Bronchial epithelial cell (primary cell): ENCODE measurements at regions not wholly inside any gene's neighbourhood (a gene's known extent, or its start where the extent isn't known, plus 50 kb on each side); places are given as distances from the start of the nearest gene placed in this dataset.

Source experiments
- DNase-seq: peaks from one replicate; pipeline ENCODE4 v3.0.0-alpha.2; 2010; ENCODE audit warnings: low read depth
- FAIRE-seq: peaks from 2 replicates; lab custom pipeline; 2011; peaks lifted over from hg19 to GRCh38; lab: Jason Lieb, UNC
- H3K27me3 ChIP-seq: 2 replicates; pipeline ENCODE4 v1.5.1; 2011; ENCODE audit warnings: low read length; ENCODE audit not compliant: control insufficient read depth, insufficient read depth
- H3K36me3 ChIP-seq: 2 replicates; pipeline ENCODE4 v1.5.1; 2011; ENCODE audit warnings: low read length; ENCODE audit not compliant: control insufficient read depth, insufficient read depth
- H3K4me3 ChIP-seq: 2 replicates; pipeline ENCODE4 v1.5.1; 2011; ENCODE audit warnings: mild to moderate bottlenecking, low read depth, low read length, control low read depth
- TF ChIP-seq, protein P1 (sequence below): IDR thresholded peaks from 2 replicates; pipeline ENCODE4 v1.5.1; 2011; ENCODE audit warnings: mild to moderate bottlenecking, moderate library complexity, low read length, control low read depth, inconsistent platforms; ENCODE audit not compliant: insufficient read depth, severe bottlenecking

DNA sequence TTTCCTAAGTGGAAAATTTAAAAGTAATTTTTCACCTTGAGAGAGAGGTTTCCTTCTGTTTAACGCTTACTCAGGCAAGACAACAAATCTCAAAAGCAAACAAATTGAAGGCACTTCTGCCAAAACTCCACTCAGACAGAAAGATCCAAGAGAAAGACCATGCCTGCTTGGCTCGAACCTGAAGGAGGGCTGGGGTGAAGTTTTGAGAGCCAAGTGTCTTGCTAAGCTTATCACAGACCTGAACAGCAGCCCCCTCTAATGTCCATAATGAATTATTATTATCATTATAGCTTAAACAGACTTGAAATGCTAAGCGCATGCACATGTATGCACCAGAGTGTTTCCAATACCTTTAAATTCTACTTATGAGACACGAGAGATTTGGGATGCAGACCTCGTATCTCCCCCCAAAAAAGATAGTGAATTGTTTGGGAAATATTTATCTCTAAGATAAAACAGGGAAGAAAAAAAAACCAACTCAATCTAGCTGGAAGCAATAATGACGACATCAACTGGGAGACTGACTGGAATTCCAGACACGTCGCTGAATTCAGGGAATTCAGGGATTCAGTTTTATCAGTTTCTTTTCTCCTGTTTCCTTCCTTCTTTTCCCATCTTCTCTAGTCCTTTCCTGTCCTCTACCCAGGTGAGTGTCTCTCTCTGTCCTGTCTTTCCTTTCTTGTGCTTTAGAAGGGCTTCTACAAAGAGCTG, 473.2 kb downstream of the RBFOX1 start:
- DNase-seq (no peak), FAIRE-seq (no peak)
- no peaks in the 10 kb centered on the region for H3K36me3 ChIP-seq

DNA sequence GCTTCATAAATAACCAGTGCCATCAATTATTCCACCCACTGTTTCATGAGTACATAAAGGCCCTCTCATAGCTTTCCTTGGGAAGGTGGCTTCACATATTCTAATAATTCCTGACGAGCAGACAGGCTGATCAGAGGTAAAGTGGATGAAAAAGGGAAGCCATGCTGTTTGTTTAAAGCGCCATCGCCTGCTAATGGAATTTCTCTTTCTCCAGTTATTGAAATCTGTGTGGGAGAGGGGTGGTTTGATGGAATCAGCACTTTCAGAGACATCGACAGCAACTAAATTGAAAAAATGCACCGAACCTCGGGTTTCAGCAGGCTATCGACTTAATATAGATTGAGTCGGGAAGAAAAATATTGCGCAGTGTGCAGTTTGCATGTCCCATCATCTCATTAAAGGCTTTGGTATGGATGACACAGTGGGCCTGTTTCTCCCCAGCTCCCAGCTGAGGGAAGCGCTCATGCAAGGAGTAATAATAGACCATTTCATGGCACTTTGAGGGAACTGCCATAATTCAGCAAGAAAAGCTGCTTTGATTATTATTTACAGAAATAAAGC, 472.1 kb downstream of the RBFOX1 start:
- TF ChIP-seq, protein P1, sequence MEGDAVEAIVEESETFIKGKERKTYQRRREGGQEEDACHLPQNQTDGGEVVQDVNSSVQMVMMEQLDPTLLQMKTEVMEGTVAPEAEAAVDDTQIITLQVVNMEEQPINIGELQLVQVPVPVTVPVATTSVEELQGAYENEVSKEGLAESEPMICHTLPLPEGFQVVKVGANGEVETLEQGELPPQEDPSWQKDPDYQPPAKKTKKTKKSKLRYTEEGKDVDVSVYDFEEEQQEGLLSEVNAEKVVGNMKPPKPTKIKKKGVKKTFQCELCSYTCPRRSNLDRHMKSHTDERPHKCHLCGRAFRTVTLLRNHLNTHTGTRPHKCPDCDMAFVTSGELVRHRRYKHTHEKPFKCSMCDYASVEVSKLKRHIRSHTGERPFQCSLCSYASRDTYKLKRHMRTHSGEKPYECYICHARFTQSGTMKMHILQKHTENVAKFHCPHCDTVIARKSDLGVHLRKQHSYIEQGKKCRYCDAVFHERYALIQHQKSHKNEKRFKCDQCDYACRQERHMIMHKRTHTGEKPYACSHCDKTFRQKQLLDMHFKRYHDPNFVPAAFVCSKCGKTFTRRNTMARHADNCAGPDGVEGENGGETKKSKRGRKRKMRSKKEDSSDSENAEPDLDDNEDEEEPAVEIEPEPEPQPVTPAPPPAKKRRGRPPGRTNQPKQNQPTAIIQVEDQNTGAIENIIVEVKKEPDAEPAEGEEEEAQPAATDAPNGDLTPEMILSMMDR = no peak
- no peak for FAIRE-seq
- no peak for DNase-seq
- Histone ChIP-seq H3K36me3 (no peaks in the 10 kb centered on the region), H3K27me3 (no peaks in the 10 kb centered on the region), H3K4me3 (no peak overlapping the region)

More for the DNA sequence above, 473.2 kb downstream of the RBFOX1 start:
- TF ChIP-seq, protein P1 = no peak
- no peak overlapping the region for H3K4me3 ChIP-seq
- H3K27me3 ChIP-seq = no peaks in the 10 kb centered on the region

DNA sequence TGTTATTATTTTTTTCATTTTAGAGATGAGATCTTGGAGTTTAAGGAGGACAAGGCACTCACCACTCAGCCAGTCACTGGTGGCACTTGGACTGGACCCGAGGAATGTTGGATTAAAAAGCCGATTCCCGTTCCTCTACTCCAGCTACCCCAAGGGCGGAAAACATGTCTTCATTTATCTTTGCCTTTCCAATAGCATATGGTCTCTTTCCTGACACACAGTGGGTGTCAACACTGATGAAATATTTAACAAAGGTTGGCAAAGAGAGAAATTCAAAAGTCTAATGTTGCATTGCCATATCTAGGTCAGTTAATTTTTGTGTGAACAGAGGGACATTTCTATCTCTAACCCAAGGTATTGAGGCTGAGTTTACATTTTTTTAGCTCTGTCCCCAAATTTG, 459.7 kb downstream of the RBFOX1 start:
- FAIRE-seq = no peak
- no peak for DNase-seq
- H3K36me3 ChIP-seq = no peaks in the 10 kb centered on the region
- TF ChIP-seq, protein P1 = no peak
- no peak overlapping the region for H3K4me3 ChIP-seq
- no peaks in the 10 kb centered on the region for H3K27me3 ChIP-seq

DNA sequence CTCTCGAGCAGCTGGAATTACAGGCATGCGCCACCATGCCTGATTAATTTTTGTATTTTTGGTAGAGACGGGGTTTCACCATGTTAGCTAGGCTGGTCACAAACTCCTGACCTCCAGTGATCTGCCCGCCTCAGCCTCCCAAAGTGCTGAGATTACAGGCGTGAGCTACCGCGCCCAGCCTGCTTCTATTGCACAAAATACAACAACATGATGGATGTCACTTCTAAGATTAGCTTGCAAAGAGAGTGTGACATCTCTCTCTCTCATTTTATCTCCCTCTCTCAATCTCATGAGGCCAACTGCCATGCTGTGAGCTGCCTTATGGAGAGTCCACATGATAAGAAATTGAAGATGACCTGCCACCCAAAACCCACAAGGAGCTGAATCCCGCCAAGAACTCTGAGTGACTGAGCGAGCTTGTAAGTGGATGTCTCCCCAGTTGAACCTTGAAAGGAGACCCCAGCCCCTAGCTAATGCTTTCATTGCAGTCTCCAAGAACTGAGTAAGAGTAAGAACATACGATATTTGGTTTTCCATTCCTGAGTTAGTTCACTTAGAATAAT, 458.5 kb downstream of the RBFOX1 start:
- no peak for FAIRE-seq
- TF ChIP-seq, protein P1 = no peak

DNA sequence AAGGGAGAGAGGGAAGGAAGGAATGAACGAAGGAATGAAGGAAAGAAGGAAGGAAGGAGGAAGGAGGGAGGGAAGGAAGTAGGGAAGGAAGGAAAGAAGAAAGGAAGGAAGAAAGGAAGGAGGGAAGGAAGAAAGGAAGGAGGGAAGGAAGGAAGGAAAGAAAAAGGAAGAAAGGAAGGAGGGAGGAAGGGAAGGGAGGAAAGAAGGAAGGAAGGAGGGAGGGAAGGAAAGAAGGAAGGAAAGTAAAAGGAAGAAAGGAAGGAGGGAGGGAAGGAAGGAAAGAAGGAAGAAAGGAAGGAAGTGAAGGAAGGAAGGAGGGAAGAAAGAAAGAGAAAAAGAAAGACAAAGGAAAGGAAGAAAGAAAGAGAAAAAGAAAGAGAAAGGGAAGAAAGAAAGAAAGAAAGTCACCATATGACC, 442.4 kb downstream of the RBFOX1 start:
- FAIRE-seq = no peak
- no peak for DNase-seq
- Histone ChIP-seq H3K4me3 (no peak overlapping the region), H3K36me3 (no peaks in the 10 kb centered on the region), H3K27me3 (no peaks in the 10 kb centered on the region)
- TF ChIP-seq, protein P1 = no peak

More for the DNA sequence above, 458.5 kb downstream of the RBFOX1 start:
- DNase-seq = no peak
- H3K36me3 ChIP-seq = no peaks in the 10 kb centered on the region
- H3K4me3 ChIP-seq = no peak overlapping the region
- H3K27me3 ChIP-seq = no peaks in the 10 kb centered on the region
